Ammon's horn (tissue), 1 donor: ENCODE measurements at regions not wholly inside any gene's neighbourhood (a gene's known extent, or its start where the extent isn't known, plus 50 kb on each side); places are given as distances from the start of the nearest gene placed in this dataset.
"Not testable (repeated sequence)": the region's sequence is repeated elsewhere in the genome, so short reads cannot be mapped to it uniquely, and the experiment has no call there.

ENCODE experiments used
- DNase-seq: peaks from one replicate; pipeline ENCODE4 v3.0.0-alpha.2; 2016; ENCODE audit warnings: low spot score

DNA sequence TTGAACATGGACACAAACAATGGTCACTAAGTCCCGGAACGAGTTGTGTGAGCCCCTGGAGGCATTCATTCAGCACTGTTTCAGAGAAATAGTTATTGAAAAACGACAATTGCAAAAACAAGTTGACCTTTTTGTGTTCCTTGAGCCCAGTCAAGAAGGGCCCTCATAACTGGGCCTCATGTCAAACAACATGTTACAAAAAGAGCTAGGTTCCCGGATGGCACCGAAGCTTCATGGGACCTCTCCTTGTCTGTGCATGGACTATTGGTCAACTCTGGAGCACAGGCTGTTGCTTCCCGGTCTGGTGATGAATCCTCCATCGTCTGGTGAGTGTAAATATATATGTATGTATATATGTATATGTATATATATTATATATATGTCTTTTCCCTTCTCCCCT lies 176.6 kb downstream of the ALG10 start:
- no peak for DNase-seq

- no peak for DNase-seq
These were observed 181.7 kb downstream of the ALG10 start for GRCh38 chr12:34203866-34204620.

DNA sequence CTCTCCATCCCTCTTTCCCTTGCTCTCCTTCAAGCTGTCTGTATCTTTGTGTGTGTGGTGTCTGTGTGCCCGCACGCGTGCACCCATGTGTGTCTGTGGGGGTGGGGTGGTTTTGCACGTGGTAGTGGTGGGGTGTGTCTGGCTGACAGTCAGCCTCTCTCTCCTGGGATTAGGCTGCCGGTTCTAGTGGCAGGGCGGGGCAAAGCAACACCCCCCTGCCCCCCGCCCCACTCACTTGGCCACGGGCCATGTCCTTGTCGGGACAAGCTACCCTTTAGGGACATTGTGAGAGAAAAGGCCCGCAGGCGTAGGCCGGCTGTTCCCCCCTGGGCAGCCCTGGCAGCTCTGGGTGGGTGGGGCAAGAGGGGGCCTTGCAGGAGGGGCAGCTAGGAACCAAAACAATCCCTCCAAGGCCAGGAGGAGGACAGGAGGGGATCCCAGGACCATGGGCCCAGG lies 182.6 kb downstream of the ALG10 start:
- DNase-seq = no peak

GRCh38 chr12:34205401-34205800 lies 183.1 kb downstream of the ALG10 start:
- no peak for DNase-seq

DNA sequence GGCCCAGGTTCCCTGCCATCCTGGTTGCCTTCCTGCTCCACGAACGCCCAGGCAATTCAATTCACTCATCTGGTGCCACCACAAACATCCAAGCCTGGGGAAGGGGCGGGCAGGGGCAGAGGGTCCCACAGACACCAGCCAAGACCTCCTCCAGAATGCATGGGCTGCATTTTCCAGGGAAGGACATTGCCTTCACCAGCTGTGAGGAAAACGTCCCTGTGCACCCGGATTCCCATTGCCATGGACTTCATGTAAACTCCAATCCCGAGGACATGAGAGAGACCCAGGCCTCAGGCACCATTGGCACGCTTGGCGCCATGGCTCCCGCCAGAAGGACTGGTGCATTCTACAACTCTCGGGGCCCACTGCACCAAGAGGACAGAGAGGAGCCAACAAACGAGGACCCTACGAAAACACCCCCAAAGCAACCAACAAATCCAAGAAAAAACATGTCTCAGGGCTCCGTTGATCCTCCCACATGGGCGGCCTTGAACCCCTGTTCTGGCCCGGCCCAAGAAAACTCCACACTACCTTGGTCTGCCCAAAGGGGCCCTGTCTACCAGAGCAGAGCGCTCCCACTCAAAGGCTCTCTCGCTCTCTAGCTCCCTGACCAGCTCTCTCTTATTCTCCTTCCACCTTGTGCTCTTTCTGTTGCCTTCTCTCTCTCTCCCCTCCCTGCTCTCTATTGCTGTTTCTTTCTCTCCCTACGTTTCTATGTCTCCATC lies 183.9 kb downstream of the ALG10 start:
- no peak for DNase-seq

GRCh38 chr12:34207858-34208257 lies 185.6 kb downstream of the ALG10 start:
- no peak for DNase-seq

DNA sequence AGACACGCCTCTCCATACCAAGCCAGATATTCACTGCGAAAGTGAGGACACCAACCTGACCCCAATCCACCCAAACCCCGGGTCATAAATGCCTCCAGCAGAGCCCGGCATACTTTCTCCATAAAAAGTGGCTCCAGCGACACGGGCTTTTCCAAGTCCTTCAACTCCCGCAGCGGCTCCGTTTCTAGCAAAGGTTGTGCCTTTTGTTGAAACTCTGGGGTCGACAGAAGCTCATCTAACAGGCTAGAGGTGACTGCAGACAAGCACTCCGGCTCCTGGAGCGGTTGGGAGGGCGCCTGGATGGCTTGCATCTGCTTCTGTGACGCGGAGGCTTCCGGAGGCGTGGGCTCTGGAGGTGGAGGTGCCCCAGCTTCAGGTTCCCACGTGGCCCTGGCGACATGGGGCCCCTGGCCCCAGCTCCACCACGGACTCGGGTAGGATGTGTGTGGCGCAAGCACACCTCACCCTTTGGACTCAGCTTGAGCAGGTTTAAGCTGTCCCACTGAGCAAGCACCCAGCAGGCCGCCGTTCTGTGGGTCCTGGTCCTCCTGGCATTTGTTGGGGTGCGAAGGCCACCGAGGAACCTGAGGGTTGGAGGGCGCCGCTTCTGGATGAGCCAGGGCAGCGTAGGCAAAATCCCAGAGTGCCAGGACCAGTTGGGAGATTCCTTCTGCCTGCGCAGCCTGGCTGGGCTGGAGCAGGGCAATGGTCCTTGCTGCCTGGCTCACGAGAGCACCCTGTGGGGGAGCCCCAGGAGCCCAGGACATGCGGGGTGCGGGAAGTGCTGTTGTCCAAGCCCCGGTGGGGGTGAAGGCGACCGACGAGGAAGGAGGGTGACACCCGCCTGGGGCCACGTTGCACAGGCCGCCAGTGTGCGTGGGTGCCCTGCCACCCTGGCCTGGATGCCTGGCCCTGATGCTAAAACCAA lies 186.3 kb downstream of the ALG10 start:
- no peak for DNase-seq

GRCh38 chr12:34209259-34209835 lies 187.1 kb downstream of the ALG10 start:
- DNase-seq = no peak

GRCh38 chr12:34210183-34210582 lies 187.9 kb downstream of the ALG10 start:
- DNase-seq = no peak

- no peak for DNase-seq
These were observed 188.6 kb downstream of the ALG10 start for GRCh38 chr12:34210689-34211530.

DNA sequence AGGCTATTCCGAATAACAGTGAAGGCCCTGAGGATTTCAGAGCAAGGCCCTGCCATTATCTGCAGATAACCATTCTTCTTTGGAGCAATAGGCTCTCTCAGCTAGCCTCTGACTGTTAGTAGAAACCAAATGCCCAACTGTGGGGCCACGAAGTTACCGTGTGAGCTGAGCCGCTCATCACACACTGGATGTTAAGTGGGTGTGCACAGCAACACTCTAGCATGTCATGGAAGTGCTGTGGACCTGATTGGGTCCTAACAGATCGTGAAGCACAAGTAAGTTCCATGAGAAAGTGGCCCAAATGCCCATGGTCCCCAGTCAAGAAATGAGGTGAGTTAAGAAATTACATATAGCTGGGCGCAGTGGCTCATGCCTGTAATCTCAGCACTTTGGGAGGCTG lies 190.4 kb downstream of the ALG10 start:
- no peak for DNase-seq

- DNase-seq = no peak
These were observed 191.7 kb downstream of the ALG10 start for GRCh38 chr12:34214011-34214410.

- no peak for DNase-seq
These were observed 193.1 kb downstream of the ALG10 start for GRCh38 chr12:34215213-34215892.

DNA sequence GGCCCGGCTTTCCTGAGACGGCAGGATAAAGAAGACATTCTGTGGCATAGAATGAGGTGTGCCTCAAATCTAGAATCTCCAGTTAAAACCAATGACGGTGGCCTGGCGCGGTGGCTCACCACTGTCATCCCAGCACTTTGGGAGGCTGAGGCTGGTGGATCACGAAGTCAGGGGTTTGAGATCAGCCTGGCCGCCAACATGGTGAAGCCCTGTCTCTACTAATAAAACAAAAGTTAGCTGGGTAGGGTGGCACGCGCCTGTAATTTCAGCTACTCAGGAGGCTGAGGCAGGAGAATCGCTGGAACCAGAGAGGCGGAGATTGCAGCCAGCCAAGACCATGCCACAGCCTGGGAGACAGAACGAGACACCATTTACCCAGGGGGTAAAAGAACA lies 193.6 kb downstream of the ALG10 start:
- DNase-seq = no peak

DNA sequence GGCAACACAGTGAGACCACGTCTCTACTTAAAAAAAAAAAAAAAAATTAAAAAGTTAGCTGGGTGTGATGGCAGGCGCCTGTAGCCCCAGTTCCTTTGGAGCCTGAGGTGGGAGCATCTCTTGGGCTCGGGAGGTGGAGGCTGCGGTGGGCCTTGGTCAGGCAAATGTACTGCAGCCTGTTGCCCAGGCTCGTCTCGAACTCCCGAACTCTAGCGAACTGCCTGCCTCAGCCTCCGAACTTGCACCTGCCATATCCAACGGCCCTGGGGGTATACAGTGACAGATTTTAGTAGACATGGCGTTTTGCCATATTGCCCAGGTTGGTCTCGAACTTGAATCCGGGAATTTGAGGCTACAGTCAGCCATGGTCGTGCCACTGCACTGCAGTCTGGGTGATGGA lies 195.4 kb downstream of the ALG10 start:
- no peak for DNase-seq

DNA sequence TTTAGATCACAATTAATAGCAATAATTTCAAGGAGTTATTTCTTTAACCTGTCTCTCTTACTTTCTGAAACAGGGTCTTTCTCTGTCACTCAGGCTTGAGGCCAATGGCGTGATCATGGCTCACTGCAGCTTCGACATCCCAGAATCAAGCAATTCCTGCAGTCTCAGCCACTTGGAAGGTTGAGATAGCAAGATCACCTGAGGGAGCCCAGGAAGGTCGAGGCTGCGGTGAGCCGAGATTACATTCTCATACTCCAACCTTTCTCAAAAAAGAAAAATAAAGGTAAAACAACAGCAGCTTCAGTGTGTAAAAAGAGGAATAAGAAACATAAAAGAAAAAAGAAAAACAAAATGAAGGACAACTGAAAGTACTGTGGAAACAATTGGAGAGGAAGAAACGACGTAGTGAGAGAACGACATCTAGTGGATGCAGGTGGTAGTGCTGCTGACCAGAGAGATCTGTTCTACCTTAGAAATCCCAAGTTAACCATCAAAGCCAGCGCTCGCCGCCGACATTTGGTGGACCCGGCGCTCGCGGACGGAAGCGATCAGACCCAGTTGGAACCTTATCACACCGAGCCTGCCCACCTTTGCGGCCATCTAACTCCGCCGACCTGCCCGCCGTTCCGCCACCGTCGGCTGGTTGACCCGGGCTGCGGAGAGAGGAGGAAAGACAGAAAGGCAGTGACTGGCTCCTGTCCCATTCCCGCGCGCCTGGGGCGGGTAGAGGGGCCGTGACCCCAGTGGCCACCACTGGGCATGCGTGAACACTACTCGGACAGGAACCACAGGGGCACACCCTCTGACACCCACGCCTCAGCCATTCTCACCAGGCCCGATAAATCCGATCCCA lies 196.1 kb downstream of the ALG10 start:
- DNase-seq = peak; percentile 81

DNA sequence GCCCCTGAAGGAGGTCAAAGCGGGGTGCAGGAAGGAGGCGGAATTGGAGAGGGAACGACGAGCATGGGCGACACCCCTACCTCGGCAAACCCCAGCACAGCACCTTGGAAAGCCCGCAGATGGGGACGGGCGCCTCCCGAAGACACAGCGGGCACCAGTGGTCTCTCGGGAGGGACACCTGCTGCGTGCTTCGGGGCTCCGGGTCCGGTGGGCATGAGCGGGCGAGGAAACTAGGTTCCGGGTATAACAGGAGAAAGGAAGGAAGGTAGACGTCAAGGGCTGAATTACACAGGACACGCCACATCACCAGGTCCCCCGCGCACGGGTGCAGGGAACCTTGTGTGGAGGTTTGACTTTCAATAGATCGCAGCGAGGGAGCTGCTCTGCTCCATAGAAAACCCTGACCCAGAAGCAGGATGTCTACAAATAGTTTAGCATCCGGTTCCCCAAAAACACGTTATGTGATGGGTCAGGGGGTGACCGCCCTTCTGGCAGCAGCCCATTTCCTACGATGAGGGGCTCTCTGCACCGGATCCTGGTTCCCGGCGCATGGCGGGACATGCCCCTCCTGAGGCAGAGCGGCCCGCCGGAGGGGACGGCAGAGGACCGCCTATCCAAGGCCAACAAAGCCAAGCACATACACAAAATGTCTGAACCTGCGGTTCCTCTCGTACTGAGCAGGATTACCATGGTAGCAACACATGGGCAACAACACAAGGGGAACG lies 196.9 kb downstream of the ALG10 start:
- no peak for DNase-seq

GRCh38 chr12:34220079-34220478 lies 197.8 kb downstream of the ALG10 start:
- not testable (repeated sequence) for DNase-seq

DNA sequence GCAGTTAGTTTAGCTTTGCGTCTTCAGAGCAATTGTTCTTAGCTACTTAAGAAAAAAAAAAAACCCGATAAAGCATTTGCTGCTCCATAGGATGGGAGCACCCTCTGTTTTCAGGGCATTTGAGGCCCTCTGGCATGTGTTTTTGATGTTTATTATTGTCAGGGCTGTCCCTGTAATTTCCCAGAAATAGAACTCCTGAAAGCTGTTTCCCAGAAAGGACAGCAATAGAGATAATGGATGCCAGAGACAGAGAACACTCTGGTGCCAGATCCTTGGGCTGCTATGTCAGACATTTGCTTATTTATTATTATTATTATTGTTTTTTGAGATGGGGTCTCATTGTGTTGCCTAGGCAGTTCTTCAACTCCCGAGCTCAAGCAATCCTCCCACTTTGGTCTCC lies 201.3 kb downstream of the ALG10 start:
- no peak for DNase-seq
